GM12873 (cell line): ENCODE measurements at regions not wholly inside any gene's neighbourhood (a gene's known extent, or its start where the extent isn't known, plus 50 kb on each side); places are given as distances from the start of the nearest gene placed in this dataset.

ENCODE experiments used
- TF ChIP-seq, protein P1 (sequence below): IDR thresholded peaks from 2 replicates; pipeline ENCODE4 v1.5.1; 2012; ENCODE audit warnings: low read depth, mild to moderate bottlenecking, moderate library complexity, low read length, control low read depth; ENCODE audit not compliant: insufficient read depth; ENCODE audit errors: missing control alignments

DNA sequence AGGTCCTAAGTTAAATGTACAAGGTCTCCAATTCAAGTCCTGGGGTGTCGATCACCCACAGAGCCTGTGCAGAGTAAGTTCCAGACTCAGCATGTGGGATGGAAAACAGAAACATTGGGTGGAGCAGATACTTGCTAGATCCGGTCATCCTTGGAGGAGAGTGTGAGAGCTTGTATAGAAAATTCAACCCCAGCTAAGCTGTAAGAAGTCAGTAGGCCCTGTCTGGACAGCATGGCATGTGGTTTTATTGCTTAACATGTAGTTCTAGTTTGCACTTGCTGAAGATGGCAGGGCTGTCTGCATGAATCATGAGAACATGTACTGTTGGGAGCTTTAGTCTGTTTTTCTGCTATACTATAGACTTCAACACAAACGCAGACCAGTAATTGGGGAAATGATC lies 189.6 kb upstream of the RMP24 start:
- TF ChIP-seq, protein P1, sequence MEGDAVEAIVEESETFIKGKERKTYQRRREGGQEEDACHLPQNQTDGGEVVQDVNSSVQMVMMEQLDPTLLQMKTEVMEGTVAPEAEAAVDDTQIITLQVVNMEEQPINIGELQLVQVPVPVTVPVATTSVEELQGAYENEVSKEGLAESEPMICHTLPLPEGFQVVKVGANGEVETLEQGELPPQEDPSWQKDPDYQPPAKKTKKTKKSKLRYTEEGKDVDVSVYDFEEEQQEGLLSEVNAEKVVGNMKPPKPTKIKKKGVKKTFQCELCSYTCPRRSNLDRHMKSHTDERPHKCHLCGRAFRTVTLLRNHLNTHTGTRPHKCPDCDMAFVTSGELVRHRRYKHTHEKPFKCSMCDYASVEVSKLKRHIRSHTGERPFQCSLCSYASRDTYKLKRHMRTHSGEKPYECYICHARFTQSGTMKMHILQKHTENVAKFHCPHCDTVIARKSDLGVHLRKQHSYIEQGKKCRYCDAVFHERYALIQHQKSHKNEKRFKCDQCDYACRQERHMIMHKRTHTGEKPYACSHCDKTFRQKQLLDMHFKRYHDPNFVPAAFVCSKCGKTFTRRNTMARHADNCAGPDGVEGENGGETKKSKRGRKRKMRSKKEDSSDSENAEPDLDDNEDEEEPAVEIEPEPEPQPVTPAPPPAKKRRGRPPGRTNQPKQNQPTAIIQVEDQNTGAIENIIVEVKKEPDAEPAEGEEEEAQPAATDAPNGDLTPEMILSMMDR = no peak

DNA sequence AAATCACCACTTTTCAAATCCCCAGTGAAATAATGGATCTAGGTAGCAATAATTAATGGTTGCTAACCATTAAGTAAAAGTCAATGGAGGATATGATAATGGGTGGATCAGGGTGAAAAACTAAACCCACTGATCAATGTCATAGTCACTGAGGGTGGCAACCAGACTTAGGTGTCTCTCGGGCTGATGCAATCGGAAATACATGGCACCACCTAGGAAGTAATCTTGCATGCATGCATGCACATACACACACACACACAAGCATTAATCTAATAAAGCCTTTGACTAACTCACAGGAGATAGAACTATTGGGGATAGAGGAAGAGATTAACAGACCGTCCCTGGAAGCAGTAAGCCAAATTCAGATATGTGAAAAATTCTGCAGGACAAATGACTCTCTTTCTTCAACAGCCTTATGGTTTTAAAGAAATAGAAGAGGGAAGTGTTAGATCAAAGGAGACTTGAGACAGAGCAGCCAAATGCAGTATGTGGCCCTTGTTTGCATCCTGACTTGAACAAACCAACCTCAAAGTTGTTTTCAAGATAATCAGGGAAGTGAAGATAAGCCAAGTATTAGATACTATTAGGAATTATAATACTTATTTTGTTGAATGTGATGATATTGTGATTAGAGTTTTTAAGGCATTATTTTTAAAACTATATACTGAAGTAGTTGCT lies 186.0 kb upstream of the RMP24 start:
- TF ChIP-seq, protein P1 = no peak

DNA sequence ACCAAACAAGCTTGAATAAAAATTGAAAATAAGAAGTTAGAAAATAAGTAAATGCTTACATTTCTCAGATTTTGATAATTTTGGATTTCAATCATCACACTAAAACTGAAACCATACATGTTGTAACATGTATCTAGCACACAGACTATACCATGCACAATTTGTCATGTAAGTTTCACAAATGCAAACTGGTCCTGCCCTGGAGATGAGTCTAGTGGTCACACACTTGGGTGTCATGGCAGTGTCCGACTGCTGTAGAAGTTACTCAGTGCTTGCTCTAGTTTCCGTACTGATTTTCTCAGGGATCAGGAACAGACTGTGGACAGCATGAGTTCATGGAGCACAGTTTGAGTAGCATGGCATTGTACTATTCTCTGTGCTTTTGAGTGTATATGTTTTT lies 182.9 kb upstream of the RMP24 start:
- TF ChIP-seq, protein P1 = no peak

DNA sequence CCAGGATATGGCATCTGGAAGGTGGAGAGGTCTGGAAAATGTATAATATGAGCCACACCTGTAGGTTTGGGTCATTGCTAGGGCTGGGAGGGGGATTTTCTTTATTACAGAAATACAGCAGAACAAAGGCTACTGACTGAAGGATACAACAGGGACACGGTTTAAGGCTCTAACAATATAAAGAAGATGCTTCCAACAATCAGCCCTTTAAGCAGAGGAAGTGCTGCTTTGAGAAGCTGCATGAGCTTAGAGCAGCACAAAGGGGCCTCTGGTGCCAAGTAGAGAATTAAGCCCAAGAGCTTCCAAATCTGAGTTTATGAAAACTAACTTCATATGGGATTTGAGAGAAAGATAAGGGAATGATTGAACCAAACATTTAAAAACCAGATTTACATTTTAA lies 174.5 kb upstream of the RMP24 start:
- TF ChIP-seq, protein P1 = no peak

DNA sequence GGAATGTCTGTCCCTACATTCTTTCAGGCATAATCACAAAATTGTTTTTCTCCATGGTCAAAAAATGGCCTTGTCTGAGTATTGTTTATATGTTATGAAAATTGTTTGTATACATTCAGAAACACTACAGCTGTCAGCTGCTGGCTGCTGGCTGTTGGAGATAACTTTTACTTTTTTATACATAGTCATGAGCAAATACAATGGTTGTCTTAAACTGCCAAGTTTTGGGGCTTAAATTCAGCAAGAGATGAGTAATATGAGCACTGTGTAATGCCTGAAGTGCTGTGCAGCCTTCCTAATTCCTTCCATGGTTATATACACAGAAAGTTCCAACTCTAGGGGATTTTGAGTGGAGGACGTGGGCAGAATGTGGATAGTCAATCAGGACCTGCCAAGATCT lies 168.9 kb upstream of the RMP24 start:
- TF ChIP-seq, protein P1 = no peak

DNA sequence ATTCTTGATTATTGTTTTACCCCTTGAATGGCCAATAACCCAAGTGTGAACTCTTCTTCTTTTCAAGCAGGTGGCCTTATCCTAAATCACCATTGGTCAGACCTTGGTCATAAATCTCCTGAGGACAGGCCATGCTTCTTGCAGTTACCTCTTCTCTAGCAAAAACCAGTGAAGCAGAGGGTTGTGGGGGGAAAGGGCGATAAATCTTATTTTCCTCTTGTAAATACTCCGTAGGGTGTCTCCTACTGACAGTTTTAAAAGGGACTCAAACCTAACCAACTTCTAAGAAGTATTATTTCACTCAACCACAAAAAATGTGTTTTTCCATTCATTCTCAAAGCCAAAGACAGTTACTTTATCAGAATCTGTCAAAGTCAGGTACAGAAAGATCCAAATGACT lies 168.1 kb upstream of the RMP24 start:
- TF ChIP-seq, protein P1 = no peak

DNA sequence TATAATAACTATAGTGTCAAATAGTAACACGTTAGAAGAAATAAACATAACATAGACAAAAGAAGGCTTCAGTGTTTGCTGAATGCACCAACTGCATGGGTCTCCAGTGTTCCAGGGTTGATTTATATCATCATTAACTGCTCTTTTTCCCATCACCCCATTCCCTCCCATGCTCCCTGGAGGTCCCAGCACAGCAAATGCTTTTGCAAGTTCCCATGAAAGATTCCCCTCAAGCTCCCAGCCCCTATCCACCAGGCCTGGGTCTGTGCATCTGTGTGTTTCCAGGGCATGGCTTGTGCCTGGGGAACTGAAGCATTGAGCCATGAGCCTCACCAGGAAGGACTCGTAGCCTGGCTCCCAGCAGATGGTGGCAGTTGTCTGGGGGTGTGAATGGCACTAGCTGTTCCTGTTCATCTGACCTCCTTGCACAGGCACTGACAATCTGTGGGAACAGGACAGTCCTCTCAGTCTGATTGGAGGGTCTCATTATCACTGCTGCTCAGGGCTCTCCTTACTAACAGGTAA lies 164.6 kb upstream of the RMP24 start:
- TF ChIP-seq, protein P1 = no peak

GRCh38 chr18:35808796-35809195 lies 163.7 kb upstream of the RMP24 start:
- TF ChIP-seq, protein P1 = no peak
